ENCODE measurements at regions not wholly inside any gene's neighbourhood (a gene's known extent, or its start where the extent isn't known, plus 50 kb on each side); places are given as distances from the start of the nearest gene placed in this dataset.

DNA sequence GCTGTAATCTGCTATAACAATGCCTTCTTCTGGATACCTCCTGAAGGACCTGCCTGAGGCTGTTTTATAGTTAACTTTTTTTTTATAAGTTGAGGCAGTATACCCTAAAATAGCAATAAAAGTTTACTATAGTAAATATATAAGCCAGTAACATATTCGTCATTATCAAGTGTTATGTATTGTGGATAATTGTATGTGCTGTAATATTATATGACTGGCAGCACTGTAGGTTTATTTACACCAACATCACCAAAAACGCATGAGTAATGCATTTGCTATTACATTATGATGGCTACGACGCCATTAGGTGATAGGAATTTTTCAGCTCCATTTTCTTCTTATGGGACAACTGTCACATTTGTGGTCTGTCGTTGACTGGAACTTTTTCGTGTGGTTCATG, 237.2 kb upstream of the PITX2 start:
- Histone ChIP-seq H3K9me1 (replicated peaks; ENCODE audit: control insufficient read depth, extremely low read depth, insufficient read depth, low read length) (no peaks in the 10 kb centered on the region), H3K27me3 (ENCODE audit: control insufficient read depth in 2 of 2, insufficient read depth in 2 of 2, low read length in 2 of 2) (no peaks in the 10 kb centered on the region), H4K20me1 (replicated peaks; ENCODE audit: control insufficient read depth, extremely low read depth, insufficient read depth, low read length) (no peaks in the 10 kb centered on the region), H3K4me2 (ENCODE audit: insufficient read depth, low read length) (no peak overlapping the region), H3K36me3 (ENCODE audit: control insufficient read depth in 2 of 2, extremely low read depth in 1 of 2, insufficient read depth in 2 of 2, low read length in 2 of 2) (no peaks in the 10 kb centered on the region), H3K4me3 (replicated peaks in 1 of 3; ENCODE audit: insufficient read depth in 1 of 3, low read depth in 1 of 3, low read length in 3 of 3) (no peak overlapping the region), H2AFZ (ENCODE audit: low read depth, low read length) (no peak overlapping the region), H3K4me1 (ENCODE audit: control insufficient read depth, extremely low read depth, insufficient read depth, low read length) (no peaks in the 10 kb centered on the region), H3K79me2 (ENCODE audit: control insufficient read depth, insufficient read depth, low read length) (no peaks in the 10 kb centered on the region), H3K27ac (ENCODE audit: insufficient read depth, low read depth, low read length) (no peak overlapping the region), H3K9me3 (replicated peaks; ENCODE audit: control insufficient read depth, insufficient read depth, low read length) (no peaks in the 10 kb centered on the region), H3K9ac (replicated peaks; ENCODE audit: extremely low read depth, insufficient read depth, low read length) (no peak overlapping the region)
- no TSS peak for BruUV-seq (replicated peaks)
- dilution Hi-C loops (cut with MboI; ENCODE audit: extremely low pct_ligation_motif_present, low sequenced_read_pairs) (no loop called here), intact Hi-C loops (cut with micrococcal nuclease) (no loop called here)
- DNase-seq (ENCODE audit: low read depth, low spot score) (no peak), FAIRE-seq (no peak)
- ChIA-PET POLR2A (no interaction called here), CTCF (interaction anchor here (1.3 kb wide), 1 partner anchor 24 kb away, joined by 3 read pairs; no protein-coding TSS in a partner anchor)
- TF ChIP-seq FOS (IDR thresholded peaks at IDR 0.05; ENCODE audit: borderline replicate concordance, insufficient read depth, low read length) (no peak), MAX (IDR thresholded peaks at IDR 0.05; ENCODE audit: insufficient read depth, insufficient read length) (no peak), EZH2 (IDR thresholded peaks at IDR 0.05; ENCODE audit: borderline replicate concordance, low read depth, low read length, severe bottlenecking) (no peak), MYC (IDR thresholded peaks at IDR 0.05; ENCODE audit: low read depth, low read length) (no peak), GATA2 (IDR thresholded peaks at IDR 0.05; ENCODE audit: insufficient read depth, insufficient read length, low read depth, low read length) (no peak), CTCF (IDR thresholded peaks at IDR 0.05; ENCODE audit: extremely low read depth in 1 of 2, insufficient read depth in 1 of 2, low read depth in 1 of 2, low read length in 2 of 2) (no peak), POLR2A (IDR thresholded peaks at IDR 0.05; ENCODE audit: low read depth, low read length) (no peak), POLR2AphosphoS5 (IDR thresholded peaks at IDR 0.05; ENCODE audit: insufficient read depth, low read depth, low read length) (no peak), JUN (IDR thresholded peaks at IDR 0.05; ENCODE audit: borderline replicate concordance, insufficient read depth, insufficient read length, low read depth) (no peak)

All from endothelial cell of umbilical vein (primary cell).